Effector CD8-positive, alpha-beta T cell (primary cell): ENCODE measurements at regions not wholly inside any gene's neighbourhood (a gene's known extent, or its start where the extent isn't known, plus 50 kb on each side); places are given as distances from the start of the nearest gene placed in this dataset.

Experiments
- DNase-seq: peaks from one replicate; lab custom pipeline; 2025; lab: John Stamatoyannopoulos, UW

GRCh38 chr2:235140801-235141081 lies 188.9 kb downstream of the SH3BP4 start:
- no peak for DNase-seq

GRCh38 chr2:235141411-235142128 lies 189.8 kb downstream of the SH3BP4 start:
- no peak for DNase-seq

- DNase-seq, result no peak
Measured at GRCh38 chr2:235142601-235143000, 190.8 kb downstream of the SH3BP4 start.

GRCh38 chr2:235143789-235144188 lies 192.0 kb downstream of the SH3BP4 start:
- no peak for DNase-seq

GRCh38 chr2:235144291-235144690 lies 192.5 kb downstream of the SH3BP4 start:
- no peak for DNase-seq

GRCh38 chr2:235146206-235146605 lies 194.4 kb downstream of the SH3BP4 start:
- DNase-seq, result no peak

- DNase-seq, result no peak
Measured at GRCh38 chr2:235146871-235147565, 195.2 kb downstream of the SH3BP4 start.

GRCh38 chr2:235148201-235149170 lies 196.7 kb downstream of the SH3BP4 start:
- DNase-seq, result no peak

GRCh38 chr2:235149240-235149659 lies 197.4 kb downstream of the SH3BP4 start:
- DNase-seq, result no peak

GRCh38 chr2:235149736-235150135 lies 197.9 kb downstream of the SH3BP4 start:
- no peak for DNase-seq

GRCh38 chr2:235151152-235151551 lies 199.3 kb downstream of the SH3BP4 start:
- no peak for DNase-seq

- no peak for DNase-seq
Measured at GRCh38 chr2:235155163-235155562, 203.3 kb downstream of the SH3BP4 start.

GRCh38 chr2:235156055-235156454 lies 204.2 kb downstream of the SH3BP4 start:
- DNase-seq, result no peak

GRCh38 chr2:235157746-235158482 lies 206.1 kb downstream of the SH3BP4 start:
- DNase-seq, result no peak

- DNase-seq, result no peak
Measured at GRCh38 chr2:235160281-235160810, 208.5 kb downstream of the SH3BP4 start.

- DNase-seq, result no peak
Measured at GRCh38 chr2:235161565-235161964, 209.7 kb downstream of the SH3BP4 start.

GRCh38 chr2:235162082-235162836 lies 210.4 kb downstream of the SH3BP4 start:
- DNase-seq, result no peak

GRCh38 chr2:235162837-235163197 lies 211.0 kb downstream of the SH3BP4 start:
- no peak for DNase-seq

GRCh38 chr2:235165136-235165535 lies 213.3 kb downstream of the SH3BP4 start:
- DNase-seq, result no peak

- no peak for DNase-seq
Measured at GRCh38 chr2:235165631-235166030, 213.8 kb downstream of the SH3BP4 start.
